Prostate gland (tissue), 2 donors: ENCODE measurements at regions not wholly inside any gene's neighbourhood (a gene's known extent, or its start where the extent isn't known, plus 50 kb on each side); places are given as distances from the start of the nearest gene placed in this dataset.

ENCODE experiments used
- DNase-seq: peaks from one replicate; pipeline ENCODE4 v3.0.0-alpha.2; 2019; ENCODE audit warnings: low spot score
- H3K27ac ChIP-seq, 2 donors: fragments of 200-600 bp; sonication (generic); 2 replicates each; pipeline ENCODE4 v1.5.1; 2017 to 2019
- H3K27me3 ChIP-seq: fragments of 200-600 bp; sonication (generic); replicated peaks from 2 replicates; pipeline ENCODE4 v1.5.1; 2019; ENCODE audit not compliant: insufficient read depth
- H3K36me3 ChIP-seq, 2 donors: fragments of 200-600 bp; sonication (generic); 1 replicate in 1 of 2; 2 replicates in 1 of 2; pipeline versions ENCODE4 v1.5.1 to v1.8.1; 2017 to 2019
- H3K4me1 ChIP-seq: fragments of 200-600 bp; sonication (generic); replicated peaks from 2 replicates; pipeline ENCODE4 v1.5.1; 2019
- H3K4me3 ChIP-seq, 2 donors: fragments of 200-600 bp; sonication (generic); 2 replicates each; pipeline ENCODE4 v1.5.1; 2017 to 2019
- H3K9me3 ChIP-seq: fragments of 200-600 bp; sonication (generic); 2 replicates; pipeline ENCODE4 v1.5.1; 2017
- POLR2A ChIP-seq: fragments of 450-650 bp; IDR thresholded peaks from one replicate; pipeline ENCODE4 v1.6.1; 2016; ENCODE audit warnings: antibody characterized with exemption, mild to moderate bottlenecking
- POLR2AphosphoS5 ChIP-seq: sonication (generic); formaldehyde crosslinking; IDR thresholded peaks from one replicate; pipeline ENCODE4 v1.6.1; 2017; ENCODE audit warnings: antibody characterized with exemption
- WGBS: methylation state at CpG from one replicate; pipeline ENCODE4 v1.1.5; 2018; 5-methylcytosine and 5-hydroxymethylcytosine counted together
- intact Hi-C: fragments of 100-400 bp; cut with DNase I; formaldehyde crosslinking; loops from one replicate; pipeline ENCODE4 v1.14.2; 2022
- TF ChIP-seq, protein P1 (sequence below), 4 experiments: fragments of 200-600 bp in 2 of 4; fragments of 450-650 bp in 2 of 4; sonication (generic) in 2 of 4; IDR thresholded peaks; 1 replicate in 3 of 4; 2 replicates in 1 of 4; pipeline ENCODE4 v1.5.1; 2016 to 2019; ENCODE audit warnings: antibody characterized with exemption in 4 of 4, mild to moderate bottlenecking in 2 of 4, moderate library complexity in 2 of 4

DNA sequence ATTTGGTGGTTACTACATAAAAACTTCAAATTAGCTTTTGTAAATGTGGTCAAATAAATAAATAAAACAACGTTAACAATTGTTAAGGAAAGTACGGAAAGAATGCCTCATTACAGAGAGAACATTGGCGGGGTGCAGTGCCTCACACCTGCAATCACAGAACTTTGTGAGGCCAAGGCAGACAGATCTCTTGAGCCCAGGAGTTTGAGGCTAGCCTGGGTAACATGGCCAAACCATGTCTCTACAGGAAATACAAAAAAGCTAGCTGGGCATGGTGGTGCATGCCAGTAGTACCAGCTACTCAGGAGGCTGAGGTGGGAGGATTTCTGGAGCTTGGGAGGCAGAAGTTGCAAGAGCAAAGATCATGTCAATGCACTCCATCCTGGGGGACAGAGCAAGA is 59.4 kb upstream of the VPREB1 start:
- H3K4me1 ChIP-seq, result no peaks in the 10 kb centered on the region
- 37% methylated on average over 3 of the region's 3 CpGs for WGBS
- H3K36me3 ChIP-seq, result no peaks in the 10 kb centered on the region
- no peaks in the 10 kb centered on the region for H3K9me3 ChIP-seq
- no peak for TF ChIP-seq POLR2AphosphoS5
- no peak for TF ChIP-seq POLR2A
- TF ChIP-seq, protein P1, sequence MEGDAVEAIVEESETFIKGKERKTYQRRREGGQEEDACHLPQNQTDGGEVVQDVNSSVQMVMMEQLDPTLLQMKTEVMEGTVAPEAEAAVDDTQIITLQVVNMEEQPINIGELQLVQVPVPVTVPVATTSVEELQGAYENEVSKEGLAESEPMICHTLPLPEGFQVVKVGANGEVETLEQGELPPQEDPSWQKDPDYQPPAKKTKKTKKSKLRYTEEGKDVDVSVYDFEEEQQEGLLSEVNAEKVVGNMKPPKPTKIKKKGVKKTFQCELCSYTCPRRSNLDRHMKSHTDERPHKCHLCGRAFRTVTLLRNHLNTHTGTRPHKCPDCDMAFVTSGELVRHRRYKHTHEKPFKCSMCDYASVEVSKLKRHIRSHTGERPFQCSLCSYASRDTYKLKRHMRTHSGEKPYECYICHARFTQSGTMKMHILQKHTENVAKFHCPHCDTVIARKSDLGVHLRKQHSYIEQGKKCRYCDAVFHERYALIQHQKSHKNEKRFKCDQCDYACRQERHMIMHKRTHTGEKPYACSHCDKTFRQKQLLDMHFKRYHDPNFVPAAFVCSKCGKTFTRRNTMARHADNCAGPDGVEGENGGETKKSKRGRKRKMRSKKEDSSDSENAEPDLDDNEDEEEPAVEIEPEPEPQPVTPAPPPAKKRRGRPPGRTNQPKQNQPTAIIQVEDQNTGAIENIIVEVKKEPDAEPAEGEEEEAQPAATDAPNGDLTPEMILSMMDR (IDR thresholded peaks at IDR 0.05), result no peak
- no peak overlapping the region for H3K4me3 ChIP-seq
- no peak overlapping the region for H3K27ac ChIP-seq
- intact Hi-C loops, result no loop called here
- peaks cover 3% of the 10 kb centered on the region for H3K27me3 ChIP-seq
- DNase-seq, result no peak

DNA sequence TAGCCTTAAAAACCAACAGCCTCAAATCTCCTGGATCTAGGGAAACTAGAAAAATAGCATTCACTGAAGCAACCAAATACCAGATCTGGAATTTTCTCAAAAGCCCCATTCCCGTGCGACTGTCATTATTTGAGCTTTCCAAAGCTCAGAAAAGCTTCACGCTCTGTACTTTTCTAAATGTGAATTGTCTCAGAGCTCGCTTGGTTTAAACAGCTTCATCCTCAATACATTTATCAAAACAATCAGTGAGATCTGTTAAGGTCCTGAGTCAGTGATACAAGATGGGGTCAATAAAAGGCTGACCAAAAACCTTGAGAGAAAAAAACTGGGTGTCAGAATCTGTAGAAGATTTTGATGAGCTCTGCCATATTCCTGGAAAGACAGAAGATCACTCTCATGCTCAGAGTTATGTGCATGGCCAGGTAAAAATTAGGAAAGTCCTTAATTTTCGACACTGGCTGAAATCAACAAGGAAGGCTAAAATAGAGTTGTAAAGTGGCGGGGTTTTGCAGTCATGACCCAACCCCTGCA is 60.2 kb upstream of the VPREB1 start:
- no peak overlapping the region for H3K27ac ChIP-seq
- DNase-seq, result no peak
- no peaks in the 10 kb centered on the region for H3K4me1 ChIP-seq
- peaks cover 3% of the 10 kb centered on the region for H3K27me3 ChIP-seq
- no peaks in the 10 kb centered on the region for H3K36me3 ChIP-seq
- WGBS, result 53% methylated on average over 6 of the region's 6 CpGs
- H3K4me3 ChIP-seq, result no peak overlapping the region
- intact Hi-C loops, result no loop called here
- TF ChIP-seq, protein P1 (IDR thresholded peaks at IDR 0.05), result no peak
- TF ChIP-seq POLR2AphosphoS5 (no peak), POLR2A (no peak)
- H3K9me3 ChIP-seq, result no peaks in the 10 kb centered on the region

DNA sequence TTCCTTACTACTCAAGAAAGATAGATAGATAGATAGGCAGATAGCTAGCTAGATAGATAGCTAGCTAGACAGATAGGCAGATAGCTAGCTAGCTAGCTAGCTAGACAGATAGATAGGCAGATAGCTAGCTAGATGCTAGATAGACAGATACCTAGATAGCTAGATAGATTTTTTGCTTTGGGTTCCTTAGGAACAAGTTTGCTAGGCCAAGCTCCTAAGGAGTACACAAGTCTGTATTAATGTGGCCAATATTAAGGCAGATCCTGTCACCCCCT is 61.7 kb upstream of the VPREB1 start:
- no peak overlapping the region for H3K27ac ChIP-seq
- no peak for TF ChIP-seq POLR2AphosphoS5
- TF ChIP-seq, protein P1 (IDR thresholded peaks at IDR 0.05), result no peak
- no peak for TF ChIP-seq POLR2A
- no peak overlapping the region for H3K4me3 ChIP-seq
- peaks cover 3% of the 10 kb centered on the region for H3K27me3 ChIP-seq
- intact Hi-C loops, result no loop called here
- no peaks in the 10 kb centered on the region for H3K4me1 ChIP-seq
- H3K9me3 ChIP-seq, result no peaks in the 10 kb centered on the region
- DNase-seq, result no peak
- no peaks in the 10 kb centered on the region for H3K36me3 ChIP-seq

DNA sequence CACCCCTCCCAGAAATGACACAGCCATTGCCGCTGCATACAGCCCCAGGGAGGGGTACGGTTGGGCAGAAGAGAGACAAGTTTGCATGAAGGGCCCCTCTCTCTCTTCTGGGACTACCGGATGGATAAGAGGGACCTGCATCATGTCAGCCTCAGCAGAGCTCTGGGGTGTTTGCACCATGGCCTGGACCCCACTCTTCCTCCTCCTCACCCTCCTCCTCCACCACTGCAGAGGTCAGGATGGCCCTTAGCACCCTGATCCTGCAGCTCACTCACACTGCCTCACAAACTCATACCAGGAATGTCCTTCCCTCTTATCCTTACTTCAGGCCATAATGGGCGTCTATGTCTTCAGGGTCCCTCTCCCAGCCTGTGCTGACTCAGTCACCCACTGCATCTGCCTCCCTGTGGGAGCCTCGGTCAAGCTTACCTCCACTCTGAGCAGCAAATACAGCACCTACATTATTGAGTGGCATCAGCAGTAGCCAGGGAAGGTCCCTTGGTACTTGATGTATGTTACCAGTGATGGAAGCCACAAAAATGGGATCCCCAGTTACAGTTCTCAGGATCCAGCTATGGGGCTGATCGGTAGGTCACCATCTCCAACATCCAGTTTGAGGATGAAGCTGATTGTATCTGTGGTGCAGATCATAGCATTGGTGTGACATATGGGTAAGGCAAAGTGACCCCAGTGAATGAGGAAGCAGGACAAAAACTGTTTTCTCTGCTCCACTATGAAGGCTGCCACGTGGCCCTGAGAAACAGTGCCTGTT is 62.2 kb upstream of the VPREB1 start:
- DNase-seq, result no peak
- Histone ChIP-seq H3K36me3 (no peaks in the 10 kb centered on the region), H3K9me3 (no peaks in the 10 kb centered on the region), H3K4me3 (no peak overlapping the region), H3K27ac (no peak overlapping the region), H3K4me1 (no peaks in the 10 kb centered on the region), H3K27me3 (peaks cover 3% of the 10 kb centered on the region)
- TF ChIP-seq POLR2A, result no peak
- no peak for TF ChIP-seq POLR2AphosphoS5
- TF ChIP-seq, protein P1 (IDR thresholded peaks at IDR 0.05), result no peak
- intact Hi-C loops, result no loop called here
- 84% methylated on average over 7 of the region's 7 CpGs for WGBS

DNA sequence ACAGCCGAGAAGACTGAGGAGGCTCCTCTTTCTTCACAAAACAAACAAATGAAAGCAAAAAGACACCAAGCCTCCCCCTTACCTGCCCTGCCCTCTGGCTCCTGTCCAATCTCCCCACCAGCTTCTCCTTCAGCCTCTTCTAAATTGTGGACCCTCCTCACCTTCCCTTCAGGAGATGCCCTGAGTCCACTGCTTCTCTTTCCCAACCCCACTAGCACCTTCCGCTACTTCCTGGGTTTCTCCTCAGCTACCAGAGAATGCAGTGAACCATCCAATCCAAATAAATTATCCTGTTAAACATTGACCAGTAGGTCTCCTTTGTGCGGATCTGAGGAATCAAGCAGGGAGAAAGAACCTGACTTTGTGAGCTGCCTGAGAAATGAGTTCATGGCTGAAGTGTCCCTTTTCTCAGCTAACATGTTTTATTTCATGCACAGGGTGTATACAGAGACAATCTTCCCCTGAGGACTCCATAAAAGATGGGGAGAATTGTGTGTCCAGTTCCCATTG is 63.2 kb upstream of the VPREB1 start:
- no peaks in the 10 kb centered on the region for H3K27me3 ChIP-seq
- no peak for DNase-seq
- no peaks in the 10 kb centered on the region for H3K4me1 ChIP-seq
- no peak overlapping the region for H3K4me3 ChIP-seq
- no peaks in the 10 kb centered on the region for H3K36me3 ChIP-seq
- TF ChIP-seq, protein P1 (IDR thresholded peaks at IDR 0.05), result no peak
- TF ChIP-seq POLR2A, result no peak
- TF ChIP-seq POLR2AphosphoS5, result no peak
- H3K27ac ChIP-seq, result no peak overlapping the region
- H3K9me3 ChIP-seq, result no peaks in the 10 kb centered on the region
- 35% methylated on average over 3 of the region's 3 CpGs for WGBS
- intact Hi-C loops, result no loop called here
